ENCODE measurements at regions not wholly inside any gene's neighbourhood (a gene's known extent, or its start where the extent isn't known, plus 50 kb on each side); places are given as distances from the start of the nearest gene placed in this dataset.
A peak's percentile ranks its signal among the peaks of the same experiment; 100 is the strongest.
"Not testable (repeated sequence)": the region's sequence is repeated elsewhere in the genome, so short reads cannot be mapped to it uniquely, and the experiment has no call there.

DNA sequence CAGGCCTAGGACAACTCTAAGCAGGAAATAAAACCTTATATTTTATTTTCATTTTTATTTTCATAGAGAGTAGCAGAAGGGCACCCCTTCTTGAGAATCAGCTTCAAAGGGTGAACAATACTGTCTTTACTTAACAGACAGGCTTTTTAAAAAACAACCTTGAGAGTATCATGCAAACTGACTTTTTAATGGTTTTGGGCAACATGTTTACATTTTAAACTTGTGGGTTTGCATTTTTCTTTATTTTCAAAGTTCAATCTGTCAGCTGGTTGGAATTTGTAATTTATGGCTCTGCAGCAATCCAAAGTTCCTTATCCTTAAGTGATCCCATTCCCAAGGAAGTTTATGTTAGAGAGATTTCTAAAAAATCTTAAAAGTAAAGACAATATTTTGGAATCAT lies 392.3 kb upstream of the ADAMTS5 start:
- TF ChIP-seq, protein P1, sequence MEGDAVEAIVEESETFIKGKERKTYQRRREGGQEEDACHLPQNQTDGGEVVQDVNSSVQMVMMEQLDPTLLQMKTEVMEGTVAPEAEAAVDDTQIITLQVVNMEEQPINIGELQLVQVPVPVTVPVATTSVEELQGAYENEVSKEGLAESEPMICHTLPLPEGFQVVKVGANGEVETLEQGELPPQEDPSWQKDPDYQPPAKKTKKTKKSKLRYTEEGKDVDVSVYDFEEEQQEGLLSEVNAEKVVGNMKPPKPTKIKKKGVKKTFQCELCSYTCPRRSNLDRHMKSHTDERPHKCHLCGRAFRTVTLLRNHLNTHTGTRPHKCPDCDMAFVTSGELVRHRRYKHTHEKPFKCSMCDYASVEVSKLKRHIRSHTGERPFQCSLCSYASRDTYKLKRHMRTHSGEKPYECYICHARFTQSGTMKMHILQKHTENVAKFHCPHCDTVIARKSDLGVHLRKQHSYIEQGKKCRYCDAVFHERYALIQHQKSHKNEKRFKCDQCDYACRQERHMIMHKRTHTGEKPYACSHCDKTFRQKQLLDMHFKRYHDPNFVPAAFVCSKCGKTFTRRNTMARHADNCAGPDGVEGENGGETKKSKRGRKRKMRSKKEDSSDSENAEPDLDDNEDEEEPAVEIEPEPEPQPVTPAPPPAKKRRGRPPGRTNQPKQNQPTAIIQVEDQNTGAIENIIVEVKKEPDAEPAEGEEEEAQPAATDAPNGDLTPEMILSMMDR (IDR thresholded peaks at IDR 0.05; ENCODE audit: low read depth, low read length): no peak
- Histone ChIP-seq H3K27ac (no peak overlapping the region), H3K4me3 (no peak overlapping the region), H3K9me3 (ENCODE audit: low read depth) (no peaks in the 10 kb centered on the region), H3K27me3 (no peaks in the 10 kb centered on the region), H3K4me1 (ENCODE audit: low read depth) (no peaks in the 10 kb centered on the region), H3K36me3 (no peaks in the 10 kb centered on the region)
- DNase-seq (ENCODE audit: low read depth in 1 of 2, low spot score in 1 of 2): no peak

DNA sequence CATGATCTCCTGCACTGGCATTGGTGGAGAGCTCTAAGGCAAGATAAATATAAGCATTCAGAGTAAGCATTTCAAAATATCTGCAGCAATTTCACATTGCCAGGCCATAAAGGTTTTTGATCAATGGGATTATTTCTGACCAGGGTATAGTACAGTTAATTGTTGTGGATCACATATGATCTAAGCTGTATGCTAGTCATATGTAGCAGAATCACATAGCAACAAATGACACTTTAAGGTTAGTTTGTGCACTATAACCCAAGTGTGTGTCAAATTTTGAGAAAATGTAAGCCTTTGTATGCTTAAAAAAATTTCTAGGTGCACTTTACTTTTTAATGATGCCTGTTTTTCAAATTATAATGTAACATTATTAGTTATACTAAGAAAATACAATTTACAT lies 386.0 kb upstream of the ADAMTS5 start:
- no peaks in the 10 kb centered on the region for H3K4me1 ChIP-seq (ENCODE audit: low read depth)
- H3K4me3 ChIP-seq: no peak overlapping the region
- no peak for DNase-seq (ENCODE audit: low read depth in 1 of 2, low spot score in 1 of 2)
- H3K27me3 ChIP-seq: no peaks in the 10 kb centered on the region
- H3K27ac ChIP-seq: no peak overlapping the region
- H3K36me3 ChIP-seq: no peaks in the 10 kb centered on the region
- H3K9me3 ChIP-seq (ENCODE audit: low read depth): no peaks in the 10 kb centered on the region
- TF ChIP-seq, protein P1 (IDR thresholded peaks at IDR 0.05; ENCODE audit: low read depth, low read length): no peak

DNA sequence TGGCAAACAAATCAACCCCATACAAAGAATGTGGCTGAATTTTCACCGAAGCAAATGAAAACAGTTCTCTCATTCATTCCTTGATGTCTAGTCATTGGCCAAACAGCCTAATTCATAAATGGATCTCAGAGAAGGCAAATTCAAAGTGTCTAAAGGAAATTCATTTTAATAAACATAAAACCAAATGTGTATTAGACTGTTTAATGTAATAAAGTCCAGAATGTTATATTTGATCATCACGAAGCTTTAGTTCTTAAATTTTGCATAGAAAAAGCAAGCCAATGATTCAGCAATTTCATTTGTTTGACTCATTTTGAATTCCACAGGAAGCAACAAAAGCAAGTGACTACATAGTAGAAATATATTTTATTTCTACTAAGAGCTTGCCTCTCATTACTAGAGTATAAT lies 379.2 kb upstream of the ADAMTS5 start:
- no peaks in the 10 kb centered on the region for H3K4me1 ChIP-seq (ENCODE audit: low read depth)
- H3K36me3 ChIP-seq: no peaks in the 10 kb centered on the region
- peak in 1 of 2 donors; percentile 6 for DNase-seq (ENCODE audit: low read depth in 1 of 2, low spot score in 1 of 2)
- TF ChIP-seq, protein P1 (IDR thresholded peaks at IDR 0.05; ENCODE audit: low read depth, low read length): no peak
- no peak overlapping the region for H3K27ac ChIP-seq
- H3K27me3 ChIP-seq: no peaks in the 10 kb centered on the region
- H3K9me3 ChIP-seq (ENCODE audit: low read depth): no peaks in the 10 kb centered on the region
- no peak overlapping the region for H3K4me3 ChIP-seq

DNA sequence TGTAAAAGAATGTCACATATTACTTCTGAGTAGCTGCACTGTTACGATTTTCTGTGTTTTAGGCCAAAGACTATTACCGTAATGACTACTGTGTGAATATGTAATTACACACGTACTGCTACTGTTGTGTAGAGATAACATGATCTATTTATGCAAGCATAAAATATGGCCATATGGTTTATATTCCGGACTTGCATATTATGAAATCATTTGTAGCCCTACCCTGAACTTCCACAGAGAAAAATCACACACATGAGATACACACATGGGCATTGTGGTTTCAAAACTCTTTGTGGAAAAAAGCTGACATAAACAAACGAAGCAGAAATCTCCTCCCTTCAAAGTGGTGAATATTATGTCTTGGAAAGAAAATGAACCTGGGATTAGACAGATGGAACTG lies 373.0 kb upstream of the ADAMTS5 start:
- Histone ChIP-seq H3K4me3 (no peak overlapping the region), H3K9me3 (ENCODE audit: low read depth) (no peaks in the 10 kb centered on the region), H3K27me3 (no peaks in the 10 kb centered on the region), H3K4me1 (ENCODE audit: low read depth) (no peaks in the 10 kb centered on the region), H3K36me3 (no peaks in the 10 kb centered on the region), H3K27ac (no peak overlapping the region)
- peak in 1 of 2 donors; percentile 15 for DNase-seq (ENCODE audit: low read depth in 1 of 2, low spot score in 1 of 2)
- TF ChIP-seq, protein P1 (IDR thresholded peaks at IDR 0.05; ENCODE audit: low read depth, low read length): no peak

DNA sequence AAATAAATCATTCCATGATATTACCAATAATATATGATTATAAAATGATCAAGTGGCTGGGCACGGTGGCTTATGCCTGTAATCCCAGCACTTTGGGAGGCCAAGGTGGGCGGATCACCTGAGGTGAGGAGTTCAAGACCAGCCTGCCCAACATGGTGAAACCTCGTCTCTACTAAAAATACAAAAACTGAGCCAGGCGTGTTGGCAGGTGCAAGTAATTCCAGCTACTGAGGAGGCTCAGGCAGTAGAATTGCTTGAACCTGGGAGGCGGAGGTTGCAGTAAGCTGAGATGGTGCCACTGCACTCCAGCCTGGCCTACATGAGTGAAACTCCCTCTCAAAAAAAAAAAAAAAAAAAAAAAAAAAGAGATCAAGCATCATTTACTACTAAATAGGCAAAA lies 371.1 kb upstream of the ADAMTS5 start:
- not testable (repeated sequence) for H3K4me3 ChIP-seq; H3K9me3 ChIP-seq (ENCODE audit: low read depth); H3K4me1 ChIP-seq (ENCODE audit: low read depth); DNase-seq (ENCODE audit: low read depth in 1 of 2, low spot score in 1 of 2); H3K36me3 ChIP-seq; H3K27ac ChIP-seq; H3K27me3 ChIP-seq

DNA sequence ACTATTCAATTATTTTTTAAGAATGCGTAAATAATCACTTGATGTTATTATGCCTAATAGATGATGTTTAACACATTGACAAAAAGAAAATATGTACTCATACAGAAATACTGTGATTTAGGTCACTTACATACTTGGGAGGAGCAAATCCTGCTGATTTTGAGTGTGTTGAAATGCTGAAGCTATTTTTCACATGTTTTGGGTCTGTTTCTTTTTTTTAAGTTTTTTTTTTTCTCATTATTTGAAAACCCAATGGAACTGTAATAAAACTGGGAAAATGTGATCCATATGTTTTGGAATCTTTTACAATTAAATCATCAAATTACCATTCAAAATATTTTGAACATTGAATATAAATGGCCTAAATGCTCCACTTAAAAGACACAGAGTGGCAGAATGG lies 366.2 kb upstream of the ADAMTS5 start:
- TF ChIP-seq, protein P1 (IDR thresholded peaks at IDR 0.05; ENCODE audit: low read depth, low read length): no peak
- no peaks in the 10 kb centered on the region for H3K9me3 ChIP-seq (ENCODE audit: low read depth)
- H3K36me3 ChIP-seq: no peaks in the 10 kb centered on the region
- H3K4me3 ChIP-seq: no peak overlapping the region
- H3K27me3 ChIP-seq: no peaks in the 10 kb centered on the region
- no peak overlapping the region for H3K27ac ChIP-seq
- DNase-seq (ENCODE audit: low read depth in 1 of 2, low spot score in 1 of 2): no peak
- H3K4me1 ChIP-seq (ENCODE audit: low read depth): no peaks in the 10 kb centered on the region
